ENCODE measurements at regions not wholly inside any gene's neighbourhood (a gene's known extent, or its start where the extent isn't known, plus 50 kb on each side); places are given as distances from the start of the nearest gene placed in this dataset.

DNA sequence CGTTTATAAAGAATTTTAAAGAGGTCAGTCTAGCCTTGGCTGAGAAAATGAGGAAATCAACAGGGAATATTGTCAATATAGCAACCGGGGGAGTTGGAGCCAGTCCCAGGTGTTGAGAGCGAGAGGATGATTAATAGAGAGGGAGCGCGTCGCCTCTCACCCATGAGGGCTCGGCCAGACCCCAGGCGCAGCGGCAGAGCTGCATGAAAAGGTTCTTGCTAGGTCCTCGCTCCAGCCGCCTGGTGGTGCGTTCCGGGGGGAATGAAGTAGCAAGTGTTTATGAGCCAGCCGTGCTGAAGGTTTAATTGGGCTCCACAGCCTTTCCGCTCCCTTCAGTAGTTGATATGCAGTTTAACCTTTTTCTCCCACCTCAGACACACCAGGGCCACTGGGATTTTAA is 167.3 kb upstream of the IRX1 start:
- TF ChIP-seq GTF2A2 (tag; IDR thresholded peaks at IDR 0.05) (no peak), ARNT (IDR thresholded peaks at IDR 0.05) (no peak), PCBP1 (IDR thresholded peaks at IDR 0.05; ENCODE audit: low read depth, low read length, poor library complexity, severe bottlenecking) (no peak), ZNF232 (CRISPR knock-in tag; IDR thresholded peaks at IDR 0.05) (no peak), MCM5 (IDR thresholded peaks at IDR 0.05; ENCODE audit: low read depth) (no peak)
- TF ChIP-seq, protein P1, sequence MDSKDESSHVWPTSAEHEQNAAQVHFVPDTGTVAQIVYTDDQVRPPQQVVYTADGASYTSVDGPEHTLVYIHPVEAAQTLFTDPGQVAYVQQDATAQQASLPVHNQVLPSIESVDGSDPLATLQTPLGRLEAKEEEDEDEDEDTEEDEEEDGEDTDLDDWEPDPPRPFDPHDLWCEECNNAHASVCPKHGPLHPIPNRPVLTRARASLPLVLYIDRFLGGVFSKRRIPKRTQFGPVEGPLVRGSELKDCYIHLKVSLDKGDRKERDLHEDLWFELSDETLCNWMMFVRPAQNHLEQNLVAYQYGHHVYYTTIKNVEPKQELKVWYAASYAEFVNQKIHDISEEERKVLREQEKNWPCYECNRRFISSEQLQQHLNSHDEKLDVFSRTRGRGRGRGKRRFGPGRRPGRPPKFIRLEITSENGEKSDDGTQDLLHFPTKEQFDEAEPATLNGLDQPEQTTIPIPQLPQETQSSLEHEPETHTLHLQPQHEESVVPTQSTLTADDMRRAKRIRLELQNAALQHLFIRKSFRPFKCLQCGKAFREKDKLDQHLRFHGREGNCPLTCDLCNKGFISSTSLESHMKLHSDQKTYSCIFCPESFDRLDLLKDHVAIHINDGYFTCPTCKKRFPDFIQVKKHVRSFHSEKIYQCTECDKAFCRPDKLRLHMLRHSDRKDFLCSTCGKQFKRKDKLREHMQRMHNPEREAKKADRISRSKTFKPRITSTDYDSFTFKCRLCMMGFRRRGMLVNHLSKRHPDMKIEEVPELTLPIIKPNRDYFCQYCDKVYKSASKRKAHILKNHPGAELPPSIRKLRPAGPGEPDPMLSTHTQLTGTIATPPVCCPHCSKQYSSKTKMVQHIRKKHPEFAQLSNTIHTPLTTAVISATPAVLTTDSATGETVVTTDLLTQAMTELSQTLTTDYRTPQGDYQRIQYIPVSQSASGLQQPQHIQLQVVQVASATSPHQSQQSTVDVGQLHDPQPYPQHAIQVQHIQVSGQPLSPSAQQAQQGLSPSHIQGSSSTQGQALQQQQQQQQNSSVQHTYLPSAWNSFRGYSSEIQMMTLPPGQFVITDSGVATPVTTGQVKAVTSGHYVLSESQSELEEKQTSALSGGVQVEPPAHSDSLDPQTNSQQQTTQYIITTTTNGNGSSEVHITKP (IDR thresholded peaks at IDR 0.05; ENCODE audit: partially characterized antibody) = no peak
- TF ChIP-seq, protein P2, sequence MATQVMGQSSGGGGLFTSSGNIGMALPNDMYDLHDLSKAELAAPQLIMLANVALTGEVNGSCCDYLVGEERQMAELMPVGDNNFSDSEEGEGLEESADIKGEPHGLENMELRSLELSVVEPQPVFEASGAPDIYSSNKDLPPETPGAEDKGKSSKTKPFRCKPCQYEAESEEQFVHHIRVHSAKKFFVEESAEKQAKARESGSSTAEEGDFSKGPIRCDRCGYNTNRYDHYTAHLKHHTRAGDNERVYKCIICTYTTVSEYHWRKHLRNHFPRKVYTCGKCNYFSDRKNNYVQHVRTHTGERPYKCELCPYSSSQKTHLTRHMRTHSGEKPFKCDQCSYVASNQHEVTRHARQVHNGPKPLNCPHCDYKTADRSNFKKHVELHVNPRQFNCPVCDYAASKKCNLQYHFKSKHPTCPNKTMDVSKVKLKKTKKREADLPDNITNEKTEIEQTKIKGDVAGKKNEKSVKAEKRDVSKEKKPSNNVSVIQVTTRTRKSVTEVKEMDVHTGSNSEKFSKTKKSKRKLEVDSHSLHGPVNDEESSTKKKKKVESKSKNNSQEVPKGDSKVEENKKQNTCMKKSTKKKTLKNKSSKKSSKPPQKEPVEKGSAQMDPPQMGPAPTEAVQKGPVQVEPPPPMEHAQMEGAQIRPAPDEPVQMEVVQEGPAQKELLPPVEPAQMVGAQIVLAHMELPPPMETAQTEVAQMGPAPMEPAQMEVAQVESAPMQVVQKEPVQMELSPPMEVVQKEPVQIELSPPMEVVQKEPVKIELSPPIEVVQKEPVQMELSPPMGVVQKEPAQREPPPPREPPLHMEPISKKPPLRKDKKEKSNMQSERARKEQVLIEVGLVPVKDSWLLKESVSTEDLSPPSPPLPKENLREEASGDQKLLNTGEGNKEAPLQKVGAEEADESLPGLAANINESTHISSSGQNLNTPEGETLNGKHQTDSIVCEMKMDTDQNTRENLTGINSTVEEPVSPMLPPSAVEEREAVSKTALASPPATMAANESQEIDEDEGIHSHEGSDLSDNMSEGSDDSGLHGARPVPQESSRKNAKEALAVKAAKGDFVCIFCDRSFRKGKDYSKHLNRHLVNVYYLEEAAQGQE (IDR thresholded peaks at IDR 0.05; ENCODE audit: borderline replicate concordance) = no peak
- TF ChIP-seq, protein P2 (CRISPR knock-in tag; IDR thresholded peaks at IDR 0.05; ENCODE audit: low read depth) = no peak
- TF ChIP-seq, protein P3, sequence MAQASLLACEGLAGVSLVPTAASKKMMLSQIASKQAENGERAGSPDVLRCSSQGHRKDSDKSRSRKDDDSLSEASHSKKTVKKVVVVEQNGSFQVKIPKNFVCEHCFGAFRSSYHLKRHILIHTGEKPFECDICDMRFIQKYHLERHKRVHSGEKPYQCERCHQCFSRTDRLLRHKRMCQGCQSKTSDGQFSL (CRISPR knock-in tag; IDR thresholded peaks at IDR 0.05) = no peak
- TF ChIP-seq, protein P3 (tag; IDR thresholded peaks at IDR 0.05) = no peak
